Loucy (cell line): ENCODE measurements at regions not wholly inside any gene's neighbourhood (a gene's known extent, or its start where the extent isn't known, plus 50 kb on each side); places are given as distances from the start of the nearest gene placed in this dataset.

Source experiments
- H2AFZ ChIP-seq: fragments of 200-600 bp; sonication (generic); 2 replicates; pipeline ENCODE4 v1.6.0; 2016; ENCODE audit warnings: antibody characterized with exemption, mild to moderate bottlenecking, low read length, moderate library complexity
- H3F3A ChIP-seq: fragments of 200-600 bp; 2 replicates; pipeline ENCODE4 v1.6.0; 2016; ENCODE audit warnings: antibody characterized with exemption, low read depth, mild to moderate bottlenecking
- H3K27me3 ChIP-seq: fragments of 200-600 bp; sonication (generic); 2 replicates; pipeline ENCODE4 v1.6.1; 2014; ENCODE audit warnings: low read length, mild to moderate bottlenecking; ENCODE audit not compliant: insufficient read depth, poor library complexity, severe bottlenecking
- H3K36me3 ChIP-seq: fragments of 200-600 bp; sonication (generic); 2 replicates; pipeline ENCODE4 v1.6.1; 2016; ENCODE audit warnings: low read length; ENCODE audit not compliant: insufficient read depth
- H3K4me1 ChIP-seq: fragments of 200-600 bp; sonication (generic); 2 replicates; pipeline ENCODE4 v1.5.1; 2014; ENCODE audit warnings: low read length, mild to moderate bottlenecking; ENCODE audit not compliant: insufficient read depth, poor library complexity, severe bottlenecking
- H3K4me2 ChIP-seq: fragments of 200-600 bp; sonication (generic); 2 replicates; pipeline ENCODE4 v1.6.0; 2014; ENCODE audit warnings: antibody characterized with exemption, low read length, low read depth, mild to moderate bottlenecking; ENCODE audit not compliant: poor library complexity, severe bottlenecking
- H3K4me3 ChIP-seq: fragments of 200-600 bp; sonication (generic); 2 replicates; pipeline ENCODE4 v1.5.1; 2014; ENCODE audit warnings: low read length, mild to moderate bottlenecking, mixed read lengths; ENCODE audit not compliant: poor library complexity, severe bottlenecking
- H3K79me2 ChIP-seq: fragments of 200-600 bp; sonication (generic); 2 replicates; pipeline ENCODE4 v1.6.1; 2014; ENCODE audit warnings: low read length; ENCODE audit not compliant: insufficient read depth
- H3K9ac ChIP-seq: fragments of 200-600 bp; sonication (generic); 2 replicates; pipeline ENCODE4 v1.6.0; 2014; ENCODE audit warnings: mild to moderate bottlenecking, low read depth, low read length, moderate library complexity; ENCODE audit not compliant: poor library complexity, severe bottlenecking
- H3K9me2 ChIP-seq: fragments of 200-600 bp; sonication (generic); replicated peaks from 2 replicates; pipeline ENCODE4 v1.6.1; 2016; ENCODE audit warnings: low read depth, low read length, mixed read lengths
- H3K9me3 ChIP-seq: fragments of 200-600 bp; sonication (generic); 2 replicates; pipeline ENCODE4 v1.6.1; 2014; ENCODE audit warnings: mild to moderate bottlenecking, antibody characterized with exemption, low read length, low read depth; ENCODE audit not compliant: insufficient read depth
- H4K20me1 ChIP-seq: fragments of 200-600 bp; sonication (generic); 2 replicates; pipeline ENCODE4 v1.6.0; 2014; ENCODE audit warnings: antibody characterized with exemption, low read length, mild to moderate bottlenecking; ENCODE audit not compliant: insufficient read depth, poor library complexity, severe bottlenecking
- EZH2phosphoT487 ChIP-seq: fragments of 200-600 bp; IDR thresholded peaks from 2 replicates; pipeline ENCODE4 v1.6.1; 2018; ENCODE audit warnings: antibody characterized with exemption, mild to moderate bottlenecking, moderate library complexity, borderline replicate concordance
- TF ChIP-seq, protein P1 (sequence below): fragments of 200-600 bp; sonication (generic); conservative IDR thresholded peaks from 2 replicates; pipeline ENCODE4 v1.5.1; 2014; ENCODE audit warnings: mild to moderate bottlenecking, antibody characterized with exemption, low read length

DNA sequence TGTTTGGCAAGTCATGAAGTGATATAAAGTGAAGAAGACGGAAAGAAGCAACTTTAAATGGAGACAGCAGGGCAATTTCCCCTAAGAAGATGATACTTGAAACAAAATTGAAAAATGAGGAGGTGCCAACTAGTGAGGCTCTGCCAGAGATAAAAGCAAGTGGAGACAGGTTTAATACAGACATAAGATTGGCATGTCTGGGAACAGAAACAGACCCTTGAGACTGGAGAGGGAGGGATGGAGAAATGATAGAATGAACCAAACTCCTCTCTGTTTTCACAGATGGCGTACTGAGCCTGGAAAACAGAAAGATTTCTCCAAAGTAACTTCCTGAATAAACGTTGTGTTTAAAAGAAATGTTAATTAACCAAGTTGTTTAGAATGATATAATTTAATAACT, 354.5 kb upstream of the ANO5 start:
- no peaks in the 10 kb centered on the region for H3K36me3 ChIP-seq
- no peaks in the 10 kb centered on the region for H3K9me3 ChIP-seq
- H3K4me3 ChIP-seq, result no peak overlapping the region
- H2AFZ ChIP-seq, result no peak overlapping the region
- TF ChIP-seq EZH2phosphoT487, result no peak
- TF ChIP-seq, protein P1, sequence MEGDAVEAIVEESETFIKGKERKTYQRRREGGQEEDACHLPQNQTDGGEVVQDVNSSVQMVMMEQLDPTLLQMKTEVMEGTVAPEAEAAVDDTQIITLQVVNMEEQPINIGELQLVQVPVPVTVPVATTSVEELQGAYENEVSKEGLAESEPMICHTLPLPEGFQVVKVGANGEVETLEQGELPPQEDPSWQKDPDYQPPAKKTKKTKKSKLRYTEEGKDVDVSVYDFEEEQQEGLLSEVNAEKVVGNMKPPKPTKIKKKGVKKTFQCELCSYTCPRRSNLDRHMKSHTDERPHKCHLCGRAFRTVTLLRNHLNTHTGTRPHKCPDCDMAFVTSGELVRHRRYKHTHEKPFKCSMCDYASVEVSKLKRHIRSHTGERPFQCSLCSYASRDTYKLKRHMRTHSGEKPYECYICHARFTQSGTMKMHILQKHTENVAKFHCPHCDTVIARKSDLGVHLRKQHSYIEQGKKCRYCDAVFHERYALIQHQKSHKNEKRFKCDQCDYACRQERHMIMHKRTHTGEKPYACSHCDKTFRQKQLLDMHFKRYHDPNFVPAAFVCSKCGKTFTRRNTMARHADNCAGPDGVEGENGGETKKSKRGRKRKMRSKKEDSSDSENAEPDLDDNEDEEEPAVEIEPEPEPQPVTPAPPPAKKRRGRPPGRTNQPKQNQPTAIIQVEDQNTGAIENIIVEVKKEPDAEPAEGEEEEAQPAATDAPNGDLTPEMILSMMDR, result no peak
- H4K20me1 ChIP-seq, result no peaks in the 10 kb centered on the region
- H3K4me2 ChIP-seq, result no peak overlapping the region
- H3F3A ChIP-seq, result no peaks in the 10 kb centered on the region
- H3K9ac ChIP-seq, result no peak overlapping the region
- H3K9me2 ChIP-seq, result no peaks in the 10 kb centered on the region
- no peaks in the 10 kb centered on the region for H3K4me1 ChIP-seq
- no peaks in the 10 kb centered on the region for H3K79me2 ChIP-seq
- no peaks in the 10 kb centered on the region for H3K27me3 ChIP-seq

DNA sequence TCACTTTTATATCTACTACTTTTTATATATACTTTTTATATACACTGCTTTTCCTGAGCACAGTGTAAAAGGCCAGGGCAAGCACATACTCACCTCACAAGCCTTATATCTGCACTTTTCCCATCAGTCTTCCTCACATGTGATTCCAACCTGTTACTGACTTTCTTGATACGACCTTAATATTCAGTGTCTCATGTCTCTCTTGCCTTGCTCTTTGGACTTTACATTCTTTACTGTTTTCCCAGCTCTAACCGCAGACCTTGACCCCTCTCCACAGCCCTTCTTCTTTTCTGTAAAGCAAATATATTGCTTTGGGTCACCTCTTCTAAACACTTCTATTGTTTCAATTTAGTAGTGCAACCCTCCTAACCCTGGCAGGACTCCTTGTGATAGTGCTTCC, 353.1 kb upstream of the ANO5 start:
- Histone ChIP-seq H4K20me1 (no peaks in the 10 kb centered on the region), H3K36me3 (no peaks in the 10 kb centered on the region), H3F3A (no peaks in the 10 kb centered on the region), H3K4me2 (no peak overlapping the region), H3K9ac (no peak overlapping the region), H2AFZ (no peak overlapping the region), H3K79me2 (no peaks in the 10 kb centered on the region), H3K9me2 (no peaks in the 10 kb centered on the region), H3K9me3 (no peaks in the 10 kb centered on the region), H3K4me1 (no peaks in the 10 kb centered on the region), H3K4me3 (no peak overlapping the region), H3K27me3 (no peaks in the 10 kb centered on the region)
- TF ChIP-seq EZH2phosphoT487, result no peak
- TF ChIP-seq, protein P1, result no peak

DNA sequence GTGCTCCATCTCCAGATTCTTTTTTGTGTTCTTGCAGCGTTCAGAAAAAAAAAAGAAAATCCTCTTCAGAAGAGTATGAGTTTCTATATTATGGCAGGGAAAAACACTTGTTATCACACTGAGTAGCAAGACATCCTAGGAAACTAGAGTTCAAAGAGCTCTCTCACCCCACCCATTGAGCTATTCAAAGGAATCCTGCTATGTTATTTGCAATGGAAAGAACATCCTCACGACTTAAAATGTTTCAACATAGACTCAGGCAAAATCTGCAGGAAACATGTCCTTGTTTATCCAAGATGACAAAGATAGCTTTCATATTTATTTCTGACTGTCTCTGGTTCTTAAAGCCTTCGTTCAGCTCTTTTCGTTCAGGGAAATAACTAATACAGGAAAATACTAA, 331.6 kb upstream of the ANO5 start:
- no peaks in the 10 kb centered on the region for H3K9me2 ChIP-seq
- no peak overlapping the region for H2AFZ ChIP-seq
- H3K9me3 ChIP-seq, result no peaks in the 10 kb centered on the region
- no peak overlapping the region for H3K9ac ChIP-seq
- H3K4me3 ChIP-seq, result no peak overlapping the region
- H3F3A ChIP-seq, result no peaks in the 10 kb centered on the region
- H3K4me1 ChIP-seq, result no peaks in the 10 kb centered on the region
- no peaks in the 10 kb centered on the region for H3K36me3 ChIP-seq
- no peaks in the 10 kb centered on the region for H3K79me2 ChIP-seq
- TF ChIP-seq EZH2phosphoT487, result no peak
- TF ChIP-seq, protein P1, result no peak
- H3K27me3 ChIP-seq, result no peaks in the 10 kb centered on the region
- no peaks in the 10 kb centered on the region for H4K20me1 ChIP-seq
- H3K4me2 ChIP-seq, result no peak overlapping the region
